Upper lobe of left lung (tissue), 4 donors: ENCODE measurements at regions not wholly inside any gene's neighbourhood (a gene's known extent, or its start where the extent isn't known, plus 50 kb on each side); places are given as distances from the start of the nearest gene placed in this dataset.

ENCODE experiments used
- EP300 ChIP-seq, 4 donors: sonication (generic); formaldehyde crosslinking; IDR thresholded peaks; one replicate each; pipeline ENCODE4 v1.5.1; 2017; ENCODE audit warnings: antibody characterized with exemption in 4 of 4, control low read depth in 2 of 4
- POLR2A ChIP-seq, 4 donors: fragments of 450-650 bp; IDR thresholded peaks; one replicate each; pipeline ENCODE4 v1.5.1; 2016 to 2017; ENCODE audit warnings: antibody characterized with exemption in 4 of 4, mild to moderate bottlenecking in 2 of 4
- POLR2AphosphoS5 ChIP-seq, 2 donors: sonication (generic); formaldehyde crosslinking; IDR thresholded peaks; one replicate each; pipeline ENCODE4 v1.5.1; 2017; ENCODE audit warnings: antibody characterized with exemption in 2 of 2
- TF ChIP-seq, protein P1 (sequence below), 6 experiments: fragments of 450-650 bp in 4 of 6; fragments of 200-600 bp in 2 of 6; sonication (generic) in 2 of 6; IDR thresholded peaks; one replicate each; pipeline ENCODE4 v1.5.1; 2016 to 2019; ENCODE audit warnings: antibody characterized with exemption in 6 of 6

DNA sequence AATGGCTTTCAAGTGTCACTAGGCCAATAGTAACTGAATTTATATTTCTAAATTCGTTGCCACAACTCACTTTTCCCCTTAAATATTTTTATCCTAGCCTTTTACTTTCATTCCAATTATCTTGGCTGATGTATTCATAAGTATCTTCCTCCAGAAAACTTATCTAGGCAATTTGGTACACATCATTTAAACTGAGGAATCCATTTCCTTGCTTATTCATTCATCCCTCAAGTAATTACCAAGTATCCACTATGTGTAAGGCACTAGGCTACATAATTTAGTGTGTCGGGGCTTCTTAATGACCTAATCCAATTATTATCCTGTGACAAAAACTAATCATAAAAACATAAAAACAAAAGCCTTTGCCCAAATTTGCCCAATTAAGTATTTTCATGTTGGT is 258.3 kb upstream of the TCF21 start:
- TF ChIP-seq, protein P1, sequence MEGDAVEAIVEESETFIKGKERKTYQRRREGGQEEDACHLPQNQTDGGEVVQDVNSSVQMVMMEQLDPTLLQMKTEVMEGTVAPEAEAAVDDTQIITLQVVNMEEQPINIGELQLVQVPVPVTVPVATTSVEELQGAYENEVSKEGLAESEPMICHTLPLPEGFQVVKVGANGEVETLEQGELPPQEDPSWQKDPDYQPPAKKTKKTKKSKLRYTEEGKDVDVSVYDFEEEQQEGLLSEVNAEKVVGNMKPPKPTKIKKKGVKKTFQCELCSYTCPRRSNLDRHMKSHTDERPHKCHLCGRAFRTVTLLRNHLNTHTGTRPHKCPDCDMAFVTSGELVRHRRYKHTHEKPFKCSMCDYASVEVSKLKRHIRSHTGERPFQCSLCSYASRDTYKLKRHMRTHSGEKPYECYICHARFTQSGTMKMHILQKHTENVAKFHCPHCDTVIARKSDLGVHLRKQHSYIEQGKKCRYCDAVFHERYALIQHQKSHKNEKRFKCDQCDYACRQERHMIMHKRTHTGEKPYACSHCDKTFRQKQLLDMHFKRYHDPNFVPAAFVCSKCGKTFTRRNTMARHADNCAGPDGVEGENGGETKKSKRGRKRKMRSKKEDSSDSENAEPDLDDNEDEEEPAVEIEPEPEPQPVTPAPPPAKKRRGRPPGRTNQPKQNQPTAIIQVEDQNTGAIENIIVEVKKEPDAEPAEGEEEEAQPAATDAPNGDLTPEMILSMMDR (IDR thresholded peaks at IDR 0.05) = no peak
- TF ChIP-seq EP300 (IDR thresholded peaks at IDR 0.05) = no peak
- TF ChIP-seq POLR2A (IDR thresholded peaks at IDR 0.05) = no peak
- TF ChIP-seq POLR2AphosphoS5 (IDR thresholded peaks at IDR 0.05) = no peak
